Panc1 (cell line): ENCODE measurements at regions not wholly inside any gene's neighbourhood (a gene's known extent, or its start where the extent isn't known, plus 50 kb on each side); places are given as distances from the start of the nearest gene placed in this dataset.

Experiments used
- ATAC-seq: fragments of 200-7000 bp; cut with Tn5 transposase; 2 replicates; pipeline ENCODE4 v1.9.1; 2020; ENCODE audit warnings: mild to moderate bottlenecking, moderate library complexity
- BruUV-seq: library from RNA; stranded (reverse); fragments of 400-500 nt; replicated peaks from 2 replicates; lab custom pipeline; 2021; lab: Mats Ljungman, UMichigan
- CTCF ChIA-PET: fragments of 300-600 bp; sonication (Branson Sonifier 250); formaldehyde crosslinking; loops from one replicate; lab custom pipeline; 2022; ENCODE audit warnings: antibody characterized with exemption; lab: Charles Lee
- POLR2A ChIA-PET: fragments of 300-600 bp; sonication (Branson Sonifier 250); formaldehyde crosslinking; loops from one replicate; lab custom pipeline; 2022; ENCODE audit warnings: antibody characterized with exemption; lab: Charles Lee
- DNase-seq: peaks from one replicate; pipeline ENCODE4 v3.0.0-alpha.2; 2010; ENCODE audit warnings: low read depth, low spot score
- H3K27ac ChIP-seq: 2 replicates; pipeline ENCODE4 v1.5.1; 2011; ENCODE audit warnings: mild to moderate bottlenecking, low read length, inconsistent platforms
- H3K27me3 ChIP-seq: fragments of 200-500 bp; sonication (Bioruptor generic); 2 replicates; pipeline ENCODE4 v1.6.0; 2014; ENCODE audit warnings: low read length, inconsistent platforms; ENCODE audit not compliant: control insufficient read depth, insufficient read depth
- H3K36me3 ChIP-seq: fragments of 200-500 bp; sonication (Bioruptor generic); 2 replicates; pipeline ENCODE4 v1.5.1; 2014; ENCODE audit warnings: inconsistent platforms, mild to moderate bottlenecking, low read length, moderate library complexity; ENCODE audit not compliant: control insufficient read depth, insufficient read depth
- H3K4me1 ChIP-seq: 2 replicates; pipeline ENCODE4 v1.5.1; 2011; ENCODE audit warnings: inconsistent platforms, mild to moderate bottlenecking, low read length, moderate library complexity; ENCODE audit not compliant: control insufficient read depth, insufficient read depth
- H3K4me3 ChIP-seq, 2 experiments: 2 replicates each; pipeline ENCODE4 v1.5.1; 2011 to 2012; ENCODE audit warnings: low read depth in 2 of 2, low read length in 2 of 2, mild to moderate bottlenecking in 2 of 2, inconsistent platforms in 1 of 2, moderate library complexity in 1 of 2
- H3K9me3 ChIP-seq: fragments of 200-500 bp; sonication (Bioruptor generic); 2 replicates; pipeline ENCODE4 v1.5.1; 2014; ENCODE audit warnings: low read depth, mild to moderate bottlenecking, inconsistent platforms, low read length, moderate library complexity; ENCODE audit not compliant: control insufficient read depth, insufficient read depth
- CTCF ChIP-seq: fragments of 450-650 bp; IDR thresholded peaks from 2 replicates; pipeline ENCODE4 v1.5.1; 2017; ENCODE audit warnings: mild to moderate bottlenecking
- POLR2AphosphoS5 ChIP-seq: IDR thresholded peaks from 2 replicates; pipeline ENCODE4 v1.6.1; 2012; ENCODE audit warnings: mild to moderate bottlenecking, low read depth, low read length, moderate library complexity
- SIN3A ChIP-seq: IDR thresholded peaks from 2 replicates; pipeline ENCODE4 v1.6.1; 2012; ENCODE audit warnings: low read depth, mild to moderate bottlenecking, low read length, moderate library complexity, borderline replicate concordance; ENCODE audit not compliant: insufficient read depth
- TCF7L2 ChIP-seq: IDR thresholded peaks from 2 replicates; pipeline ENCODE4 v1.6.1; 2011; ENCODE audit warnings: mild to moderate bottlenecking, low read depth, low read length, inconsistent platforms
- in situ Hi-C: cut with HindIII; loops from 2 replicates; pipeline ENCODE4 v1.10.0; 2016; ENCODE audit warnings: low sequenced_read_pairs, low pct_unique_long_range_greater_than_20kb
- intact Hi-C: fragments of 100-400 bp; cut with micrococcal nuclease; formaldehyde crosslinking; loops from one replicate; pipeline ENCODE4 v1.10.0; 2022; ENCODE audit not compliant: unreplicated experiment
- TF ChIP-seq, protein P1 (sequence below), 2 experiments: IDR thresholded peaks; 2 replicates each; pipeline ENCODE4 v1.6.1; 2011 to 2012; ENCODE audit warnings: low read depth in 2 of 2, control low read depth in 1 of 2, low read length in 1 of 2, mild to moderate bottlenecking in 1 of 2, moderate library complexity in 1 of 2; ENCODE audit not compliant: insufficient read depth in 1 of 2

DNA sequence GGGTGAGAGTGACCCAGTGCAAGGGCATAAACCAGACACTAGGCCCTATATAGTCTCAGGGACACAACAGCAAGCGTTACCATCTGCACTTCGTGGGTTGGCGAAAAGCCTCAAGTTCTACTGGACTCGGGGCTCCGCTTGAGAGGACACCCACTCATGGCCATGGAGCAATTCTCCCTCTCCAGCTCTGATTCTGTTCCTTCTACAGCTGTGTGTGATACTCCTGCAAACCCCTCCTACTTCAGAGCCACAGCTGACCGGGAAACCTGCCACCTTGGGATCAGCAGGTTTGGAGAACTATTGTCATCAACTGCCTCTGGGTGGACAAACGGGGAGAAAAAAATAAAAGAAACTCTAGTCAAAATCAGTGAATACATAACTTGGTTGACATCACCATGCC is 306.9 kb downstream of the FGFR2 start:
- TF ChIP-seq, protein P1, sequence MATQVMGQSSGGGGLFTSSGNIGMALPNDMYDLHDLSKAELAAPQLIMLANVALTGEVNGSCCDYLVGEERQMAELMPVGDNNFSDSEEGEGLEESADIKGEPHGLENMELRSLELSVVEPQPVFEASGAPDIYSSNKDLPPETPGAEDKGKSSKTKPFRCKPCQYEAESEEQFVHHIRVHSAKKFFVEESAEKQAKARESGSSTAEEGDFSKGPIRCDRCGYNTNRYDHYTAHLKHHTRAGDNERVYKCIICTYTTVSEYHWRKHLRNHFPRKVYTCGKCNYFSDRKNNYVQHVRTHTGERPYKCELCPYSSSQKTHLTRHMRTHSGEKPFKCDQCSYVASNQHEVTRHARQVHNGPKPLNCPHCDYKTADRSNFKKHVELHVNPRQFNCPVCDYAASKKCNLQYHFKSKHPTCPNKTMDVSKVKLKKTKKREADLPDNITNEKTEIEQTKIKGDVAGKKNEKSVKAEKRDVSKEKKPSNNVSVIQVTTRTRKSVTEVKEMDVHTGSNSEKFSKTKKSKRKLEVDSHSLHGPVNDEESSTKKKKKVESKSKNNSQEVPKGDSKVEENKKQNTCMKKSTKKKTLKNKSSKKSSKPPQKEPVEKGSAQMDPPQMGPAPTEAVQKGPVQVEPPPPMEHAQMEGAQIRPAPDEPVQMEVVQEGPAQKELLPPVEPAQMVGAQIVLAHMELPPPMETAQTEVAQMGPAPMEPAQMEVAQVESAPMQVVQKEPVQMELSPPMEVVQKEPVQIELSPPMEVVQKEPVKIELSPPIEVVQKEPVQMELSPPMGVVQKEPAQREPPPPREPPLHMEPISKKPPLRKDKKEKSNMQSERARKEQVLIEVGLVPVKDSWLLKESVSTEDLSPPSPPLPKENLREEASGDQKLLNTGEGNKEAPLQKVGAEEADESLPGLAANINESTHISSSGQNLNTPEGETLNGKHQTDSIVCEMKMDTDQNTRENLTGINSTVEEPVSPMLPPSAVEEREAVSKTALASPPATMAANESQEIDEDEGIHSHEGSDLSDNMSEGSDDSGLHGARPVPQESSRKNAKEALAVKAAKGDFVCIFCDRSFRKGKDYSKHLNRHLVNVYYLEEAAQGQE (IDR thresholded peaks at IDR 0.05; ENCODE audit: insufficient read depth in 1 of 2, low read depth in 2 of 2, low read length in 1 of 2): no peak
- TF ChIP-seq SIN3A: no peak
- TF ChIP-seq TCF7L2: no peak
- TF ChIP-seq CTCF: no peak
- no peak for TF ChIP-seq POLR2AphosphoS5
- in situ Hi-C loops (no loop called here), intact Hi-C loops (no loop called here)
- H3K4me3 ChIP-seq: no peak overlapping the region
- H3K27me3 ChIP-seq: peaks cover 8% of the 10 kb centered on the region
- no peaks in the 10 kb centered on the region for H3K4me1 ChIP-seq
- H3K27ac ChIP-seq: no peak overlapping the region
- POLR2A ChIA-PET: no interaction called here
- ATAC-seq: 0 out of 2 replicates have a peak, but pooled peaks have one; percentile 21
- no peaks in the 10 kb centered on the region for H3K36me3 ChIP-seq
- BruUV-seq: no TSS peak
- CTCF ChIA-PET: no interaction called here
- no peak for DNase-seq
- no peaks in the 10 kb centered on the region for H3K9me3 ChIP-seq

GRCh38 chr10:121291823-121292222 is 306.4 kb downstream of the FGFR2 start:
- no peak for TF ChIP-seq CTCF
- no peak for TF ChIP-seq SIN3A
- no peak for TF ChIP-seq TCF7L2
- no peak for TF ChIP-seq POLR2AphosphoS5
- TF ChIP-seq, protein P1 (IDR thresholded peaks at IDR 0.05; ENCODE audit: insufficient read depth in 1 of 2, low read depth in 2 of 2, low read length in 1 of 2): no peak
- ATAC-seq (no peak), DNase-seq (no peak)
- ChIA-PET CTCF (no interaction called here), POLR2A (no interaction called here)
- H3K27me3 ChIP-seq: peaks cover 8% of the 10 kb centered on the region
- no peaks in the 10 kb centered on the region for H3K4me1 ChIP-seq
- no peak overlapping the region for H3K4me3 ChIP-seq
- intact Hi-C loops: no loop called here
- H3K9me3 ChIP-seq: no peaks in the 10 kb centered on the region
- in situ Hi-C loops: no loop called here
- no peaks in the 10 kb centered on the region for H3K36me3 ChIP-seq
- BruUV-seq: no TSS peak
- H3K27ac ChIP-seq: no peak overlapping the region
